PC-3 (cell line): ENCODE measurements at regions not wholly inside any gene's neighbourhood (a gene's known extent, or its start where the extent isn't known, plus 50 kb on each side); places are given as distances from the start of the nearest gene placed in this dataset.

Experiments used
- ATAC-seq: fragments of 200-7000 bp; cut with Tn5 transposase; 2 replicates; pipeline ENCODE4 v1.9.1; 2020; ENCODE audit warnings: mild to moderate bottlenecking, moderate library complexity
- BruUV-seq: library from RNA; stranded (reverse); fragments of 400-500 nt; replicated peaks from 2 replicates; lab custom pipeline; 2021; lab: Mats Ljungman, UMichigan
- CTCF ChIA-PET: fragments of 300-600 bp; sonication (Branson Sonifier 250); formaldehyde crosslinking; loops from one replicate; lab custom pipeline; 2022; ENCODE audit warnings: antibody characterized with exemption; lab: Charles Lee
- POLR2A ChIA-PET: fragments of 300-600 bp; sonication (Branson Sonifier 250); formaldehyde crosslinking; loops from one replicate; lab custom pipeline; 2022; ENCODE audit warnings: antibody characterized with exemption; ENCODE audit not compliant: unreplicated experiment; lab: Charles Lee
- DNase-seq: peaks from one replicate; pipeline ENCODE4 v3.0.0-alpha.2; 2015
- H2AFZ ChIP-seq: fragments of 300-600 bp; sonication (generic); 2 replicates; pipeline ENCODE4 v1.6.0; 2016; ENCODE audit warnings: antibody characterized with exemption, low read length
- H3F3A ChIP-seq: fragments of 300-600 bp; sonication (generic); one replicate; pipeline ENCODE4 v1.6.0; 2017; ENCODE audit warnings: antibody characterized with exemption, low read length, control low read depth, mild to moderate bottlenecking; ENCODE audit not compliant: unreplicated experiment
- H3K27ac ChIP-seq: fragments of 300-600 bp; sonication (generic); 2 replicates; pipeline ENCODE4 v1.5.1; 2016; ENCODE audit warnings: mild to moderate bottlenecking, low read length
- H3K27me3 ChIP-seq: fragments of 300-600 bp; sonication (generic); 2 replicates; pipeline ENCODE4 v1.6.1; 2016; ENCODE audit warnings: low read length, mixed read lengths
- H3K36me3 ChIP-seq: fragments of 300-600 bp; sonication (generic); 2 replicates; pipeline ENCODE4 v1.6.1; 2016; ENCODE audit warnings: low read depth, mixed run types, low read length, mixed read lengths
- H3K4me1 ChIP-seq: fragments of 300-600 bp; sonication (generic); 2 replicates; pipeline ENCODE4 v1.5.1; 2016; ENCODE audit warnings: low read length; ENCODE audit not compliant: insufficient read depth
- H3K4me2 ChIP-seq: fragments of 300-600 bp; sonication (generic); 2 replicates; pipeline ENCODE4 v1.6.0; 2016; ENCODE audit warnings: low read length
- H3K4me3 ChIP-seq: fragments of 300-600 bp; sonication (generic); 2 replicates; pipeline ENCODE4 v1.5.1; 2016; ENCODE audit warnings: mild to moderate bottlenecking, low read length, mixed read lengths
- H3K79me2 ChIP-seq: fragments of 300-600 bp; sonication (generic); 2 replicates; pipeline ENCODE4 v1.6.1; 2017; ENCODE audit warnings: low read length, mixed read lengths
- H3K9ac ChIP-seq: fragments of 300-600 bp; sonication (generic); 2 replicates; pipeline ENCODE4 v1.6.0; 2016; ENCODE audit warnings: mild to moderate bottlenecking, low read length
- H3K9me2 ChIP-seq: fragments of 300-600 bp; sonication (generic); replicated peaks from 2 replicates; pipeline ENCODE4 v1.6.1; 2016; ENCODE audit warnings: mixed run types, low read length, mixed read lengths
- H3K9me3 ChIP-seq: fragments of 300-600 bp; sonication (generic); 2 replicates; pipeline ENCODE4 v1.6.1; 2016; ENCODE audit warnings: low read length, mixed read lengths
- H4K20me1 ChIP-seq: fragments of 300-600 bp; sonication (generic); 2 replicates; pipeline ENCODE4 v1.6.1; 2016; ENCODE audit warnings: low read length, mixed read lengths
- CTCF ChIP-seq: fragments of 300-600 bp; sonication (generic); conservative IDR thresholded peaks from 2 replicates; pipeline ENCODE4 v1.5.1; 2017; ENCODE audit warnings: antibody characterized with exemption, low read depth, mild to moderate bottlenecking, low read length
- EZH2 ChIP-seq: fragments of 300-600 bp; sonication (generic); IDR thresholded peaks from one replicate; pipeline ENCODE4 v1.6.1; 2017; ENCODE audit warnings: antibody characterized with exemption, mild to moderate bottlenecking, low read length; ENCODE audit not compliant: unreplicated experiment
- EZH2phosphoT487 ChIP-seq: fragments of 300-600 bp; sonication (generic); IDR thresholded peaks from 2 replicates; pipeline ENCODE4 v1.6.1; 2018; ENCODE audit warnings: mild to moderate bottlenecking, antibody characterized with exemption, low read length, borderline replicate concordance
- intact Hi-C: fragments of 100-400 bp; cut with micrococcal nuclease; formaldehyde crosslinking; loops from 2 replicates; pipeline ENCODE4 v1.9.0; 2023

GRCh38 chr13:78907006-78907405 lies 248.1 kb upstream of the OBI1 start:
- Histone ChIP-seq H3K4me1 (no peaks in the 10 kb centered on the region), H3K9ac (no peak overlapping the region), H3K27me3 (no peaks in the 10 kb centered on the region), H4K20me1 (no peaks in the 10 kb centered on the region), H2AFZ (no peak overlapping the region), H3K27ac (no peak overlapping the region), H3F3A (no peaks in the 10 kb centered on the region), H3K4me2 (no peak overlapping the region), H3K36me3 (no peaks in the 10 kb centered on the region), H3K79me2 (no peaks in the 10 kb centered on the region), H3K4me3 (no peak overlapping the region), H3K9me3 (no peaks in the 10 kb centered on the region), H3K9me2 (no peaks in the 10 kb centered on the region)
- no peak for ATAC-seq
- DNase-seq: no peak
- no peak for TF ChIP-seq EZH2phosphoT487
- no peak for TF ChIP-seq CTCF
- no peak for TF ChIP-seq EZH2
- BruUV-seq: no TSS peak
- CTCF ChIA-PET: no interaction called here
- intact Hi-C loops: no loop called here
- POLR2A ChIA-PET: no interaction called here

GRCh38 chr13:78897200-78897599 lies 238.2 kb upstream of the OBI1 start:
- intact Hi-C loops: no loop called here

More at GRCh38 chr13:78897200-78897599, 238.2 kb upstream of the OBI1 start:
- H2AFZ ChIP-seq: no peak overlapping the region
- H3K36me3 ChIP-seq: no peaks in the 10 kb centered on the region
- no peaks in the 10 kb centered on the region for H4K20me1 ChIP-seq
- DNase-seq (no peak), ATAC-seq (no peak)
- H3K9ac ChIP-seq: no peak overlapping the region
- no peaks in the 10 kb centered on the region for H3K79me2 ChIP-seq
- H3K27ac ChIP-seq: no peak overlapping the region
- CTCF ChIA-PET: no interaction called here
- no peaks in the 10 kb centered on the region for H3F3A ChIP-seq
- H3K4me2 ChIP-seq: no peak overlapping the region
- H3K4me1 ChIP-seq: no peaks in the 10 kb centered on the region
- no peaks in the 10 kb centered on the region for H3K27me3 ChIP-seq
- H3K4me3 ChIP-seq: no peak overlapping the region
- POLR2A ChIA-PET: no interaction called here
- no peaks in the 10 kb centered on the region for H3K9me3 ChIP-seq
- no TSS peak for BruUV-seq
- TF ChIP-seq EZH2: no peak
- TF ChIP-seq EZH2phosphoT487: no peak
- no peak for TF ChIP-seq CTCF
- no peaks in the 10 kb centered on the region for H3K9me2 ChIP-seq
